Neural cell (in vitro differentiated cells): ENCODE measurements at regions not wholly inside any gene's neighbourhood (a gene's known extent, or its start where the extent isn't known, plus 50 kb on each side); places are given as distances from the start of the nearest gene placed in this dataset.

Experiments
- small RNA-seq, 3 experiments: library from RNA; depleted of rRNA; stranded (forward); fragments of <200 nt; gene quantifications; one replicate each; pipeline ENCODE3, GENCODE V24; 2012

Small RNAs in the stretch of these regions (small RNA-seq; reads per million reads assigned to genes)
- gene RF00003 (2.7 to 44.1 (median 7.2) reads per million in 3 experiments), gene RF00619 (0 to 0.24 (median 0) reads per million in 3 experiments), gene RNA5SP536 (0 reads per million in 3 experiments), gene RNU6-1071P (0 reads per million in 3 experiments)
